Anterior cingulate cortex (tissue), 58 donors: ENCODE measurements at regions not wholly inside any gene's neighbourhood (a gene's known extent, or its start where the extent isn't known, plus 50 kb on each side); places are given as distances from the start of the nearest gene placed in this dataset.
"Not testable (repeated sequence)": the region's sequence is repeated elsewhere in the genome, so short reads cannot be mapped to it uniquely, and the experiment has no call there.

Experiments used
- DNase-seq, 58 donors: peaks; one replicate each; lab custom pipeline; 2025; lab: John Stamatoyannopoulos, UW

GRCh38 chr18:10134204-10134603, 220.4 kb downstream of the VAPA start:
- no peak for DNase-seq

GRCh38 chr18:10134749-10135148, 220.9 kb downstream of the VAPA start:
- not testable (repeated sequence) for DNase-seq

GRCh38 chr18:10135302-10135926, 221.6 kb downstream of the VAPA start:
- DNase-seq: no peak

- no peak for DNase-seq
These were observed 224.9 kb downstream of the VAPA start for GRCh38 chr18:10138719-10139118.

- no peak for DNase-seq
These were observed 226.1 kb downstream of the VAPA start for GRCh38 chr18:10139783-10140410.

GRCh38 chr18:10140461-10141282, 226.9 kb downstream of the VAPA start:
- no peak for DNase-seq

GRCh38 chr18:10141559-10141958, 227.7 kb downstream of the VAPA start:
- DNase-seq: no peak

GRCh38 chr18:10142056-10142455, 228.2 kb downstream of the VAPA start:
- DNase-seq: no peak

GRCh38 chr18:10142496-10143160, 228.8 kb downstream of the VAPA start:
- no peak for DNase-seq

- DNase-seq: no peak
These were observed 229.8 kb downstream of the VAPA start for GRCh38 chr18:10143596-10143995.

- no peak for DNase-seq
These were observed 231.7 kb downstream of the VAPA start for GRCh38 chr18:10145546-10145945.

- DNase-seq: no peak
These were observed 233.4 kb downstream of the VAPA start for GRCh38 chr18:10147226-10147625.

GRCh38 chr18:10147752-10148151, 233.9 kb downstream of the VAPA start:
- no peak for DNase-seq

- DNase-seq: no peak
These were observed 234.5 kb downstream of the VAPA start for GRCh38 chr18:10148189-10148929.

GRCh38 chr18:10149768-10150556, 236.1 kb downstream of the VAPA start:
- no peak for DNase-seq

- DNase-seq: not testable (repeated sequence)
These were observed 236.8 kb downstream of the VAPA start for GRCh38 chr18:10150576-10150975.

GRCh38 chr18:10152475-10152874, 238.7 kb downstream of the VAPA start:
- DNase-seq: no peak

GRCh38 chr18:10153924-10154752, 240.3 kb downstream of the VAPA start:
- DNase-seq: no peak

- no peak for DNase-seq
These were observed 243.9 kb downstream of the VAPA start for GRCh38 chr18:10157706-10158105.
